Mesendoderm (in vitro differentiated cells): ENCODE measurements at regions not wholly inside any gene's neighbourhood (a gene's known extent, or its start where the extent isn't known, plus 50 kb on each side); places are given as distances from the start of the nearest gene placed in this dataset.

Source experiments
- DNase-seq: peaks from one replicate; pipeline ENCODE4 v3.0.0; 2013
- H2AK5ac ChIP-seq: 2 replicates; pipeline ENCODE4 v1.6.1; 2013; ENCODE audit warnings: low read length, inconsistent platforms
- H2BK120ac ChIP-seq: 2 replicates; pipeline ENCODE4 v1.6.1; 2013; ENCODE audit warnings: low read depth, mild to moderate bottlenecking, low read length, moderate library complexity, mixed read lengths
- H2BK15ac ChIP-seq: replicated peaks from 2 replicates; pipeline ENCODE4 v1.6.1; 2013; ENCODE audit warnings: low read depth, mild to moderate bottlenecking, moderate library complexity
- H2BK5ac ChIP-seq: 2 replicates; pipeline ENCODE4 v1.6.1; 2013; ENCODE audit warnings: low read length, inconsistent platforms
- H3K18ac ChIP-seq: 2 replicates; pipeline ENCODE4 v1.6.1; 2013; ENCODE audit warnings: mild to moderate bottlenecking, low read length, mixed read lengths
- H3K23ac ChIP-seq: one replicate; pipeline ENCODE4 v1.6.1; 2013; ENCODE audit warnings: low read length
- H3K27ac ChIP-seq: 2 replicates; pipeline ENCODE4 v1.5.1; 2013; ENCODE audit warnings: low read depth, mild to moderate bottlenecking, inconsistent platforms, low read length, moderate library complexity
- H3K27me3 ChIP-seq: 2 replicates; pipeline ENCODE4 v1.6.1; 2013; ENCODE audit warnings: low read length, control low read depth, mild to moderate bottlenecking, inconsistent platforms; ENCODE audit not compliant: insufficient read depth, poor library complexity
- H3K36me3 ChIP-seq: 2 replicates; pipeline ENCODE4 v1.6.1; 2013; ENCODE audit warnings: low read length, inconsistent platforms; ENCODE audit not compliant: control insufficient read depth, insufficient read depth
- H3K4ac ChIP-seq: one replicate; pipeline ENCODE4 v1.6.1; 2013; ENCODE audit warnings: low read depth, mild to moderate bottlenecking, low read length, moderate library complexity
- H3K4me1 ChIP-seq: 2 replicates; pipeline ENCODE4 v1.6.1; 2013; ENCODE audit warnings: low read depth, low read length, inconsistent platforms; ENCODE audit not compliant: control insufficient read depth
- H3K4me2 ChIP-seq: 2 replicates; pipeline ENCODE4 v1.6.1; 2013; ENCODE audit warnings: low read length
- H3K4me3 ChIP-seq: 2 replicates; pipeline ENCODE4 v1.5.1; 2013; ENCODE audit warnings: mild to moderate bottlenecking, low read length
- H3K56ac ChIP-seq: one replicate; pipeline ENCODE4 v1.6.1; 2013; ENCODE audit warnings: low read length
- H3K79me1 ChIP-seq: 2 replicates; pipeline ENCODE4 v1.6.1; 2013; ENCODE audit warnings: low read length, inconsistent platforms
- H3K79me2 ChIP-seq: 2 replicates; pipeline ENCODE4 v1.6.1; 2013; ENCODE audit warnings: mild to moderate bottlenecking, low read length; ENCODE audit not compliant: control insufficient read depth, insufficient read depth
- H3K9ac ChIP-seq: 2 replicates; pipeline ENCODE4 v1.6.1; 2013; ENCODE audit warnings: low read length, inconsistent platforms
- H4K5ac ChIP-seq: one replicate; pipeline ENCODE4 v1.6.1; 2013; ENCODE audit warnings: low read length
- H4K8ac ChIP-seq: one replicate; pipeline ENCODE4 v1.6.1; 2013; ENCODE audit warnings: low read depth, mild to moderate bottlenecking, control low read depth, low read length, moderate library complexity
- WGBS: extraction: QIAGEN DNeasy Blood & Tissue Kit; methylation state at CpG from one replicate; pipeline ENCODE4 v1.1.7; 2013; ENCODE audit warnings: low lambda C conversion rate, missing lambda C conversion rate; ENCODE audit not compliant: insufficient coverage; ENCODE audit errors: extremely low coverage; 5-methylcytosine and 5-hydroxymethylcytosine counted together

GRCh38 chr2:67838205-67838604 lies 224.6 kb downstream of the C1D start:
- H3K4ac ChIP-seq, result no peak overlapping the region
- H4K8ac ChIP-seq, result no peak overlapping the region
- no peak overlapping the region for H2BK120ac ChIP-seq
- no peak overlapping the region for H3K23ac ChIP-seq
- no peak overlapping the region for H4K5ac ChIP-seq
- H2BK5ac ChIP-seq, result no peak overlapping the region
- H3K4me2 ChIP-seq, result no peak overlapping the region
- H3K79me2 ChIP-seq, result no peaks in the 10 kb centered on the region
- no peaks in the 10 kb centered on the region for H3K27me3 ChIP-seq
- H3K27ac ChIP-seq, result no peak overlapping the region
- no peaks in the 10 kb centered on the region for H3K4me1 ChIP-seq
- no peaks in the 10 kb centered on the region for H3K79me1 ChIP-seq
- H3K4me3 ChIP-seq, result no peak overlapping the region
- H2AK5ac ChIP-seq, result no peak overlapping the region
- no peak overlapping the region for H3K18ac ChIP-seq
- no peak overlapping the region for H3K9ac ChIP-seq
- no peak for DNase-seq
- no CpG with 5 or more reads among the region's 3 CpGs for WGBS
- H3K36me3 ChIP-seq, result no peaks in the 10 kb centered on the region
- H3K56ac ChIP-seq, result no peak overlapping the region
- H2BK15ac ChIP-seq, result no peak overlapping the region

GRCh38 chr2:67839242-67839641 lies 223.6 kb downstream of the C1D start:
- no peak overlapping the region for H2BK15ac ChIP-seq
- no peak overlapping the region for H3K56ac ChIP-seq
- H3K9ac ChIP-seq, result no peak overlapping the region
- WGBS, result no CpG with 5 or more reads among the region's 3 CpGs
- no peak overlapping the region for H3K18ac ChIP-seq
- no peak overlapping the region for H2BK5ac ChIP-seq
- no peak overlapping the region for H3K4me3 ChIP-seq
- H4K5ac ChIP-seq, result no peak overlapping the region
- no peaks in the 10 kb centered on the region for H3K27me3 ChIP-seq
- H3K27ac ChIP-seq, result no peak overlapping the region
- H3K4ac ChIP-seq, result no peak overlapping the region
- no peak overlapping the region for H2AK5ac ChIP-seq
- H3K36me3 ChIP-seq, result no peaks in the 10 kb centered on the region
- no peak for DNase-seq
- no peak overlapping the region for H3K4me2 ChIP-seq
- H3K4me1 ChIP-seq, result no peaks in the 10 kb centered on the region
- no peaks in the 10 kb centered on the region for H3K79me2 ChIP-seq
- H4K8ac ChIP-seq, result no peak overlapping the region
- H3K79me1 ChIP-seq, result no peaks in the 10 kb centered on the region
- no peak overlapping the region for H2BK120ac ChIP-seq
- H3K23ac ChIP-seq, result no peak overlapping the region

GRCh38 chr2:67839668-67840067 lies 223.1 kb downstream of the C1D start:
- Histone ChIP-seq H4K8ac (no peak overlapping the region), H2BK5ac (no peak overlapping the region), H3K4me2 (no peak overlapping the region), H3K9ac (no peak overlapping the region), H4K5ac (no peak overlapping the region), H2BK15ac (no peak overlapping the region), H3K27ac (no peak overlapping the region), H2AK5ac (no peak overlapping the region), H3K23ac (no peak overlapping the region), H3K18ac (no peak overlapping the region), H3K36me3 (no peaks in the 10 kb centered on the region), H3K4me1 (no peaks in the 10 kb centered on the region), H3K4me3 (no peak overlapping the region), H3K27me3 (no peaks in the 10 kb centered on the region), H3K56ac (no peak overlapping the region), H2BK120ac (no peak overlapping the region), H3K79me1 (no peaks in the 10 kb centered on the region), H3K79me2 (no peaks in the 10 kb centered on the region), H3K4ac (no peak overlapping the region)
- no peak for DNase-seq
- WGBS, result no CpG with 5 or more reads among the region's 3 CpGs

GRCh38 chr2:67840460-67841068 lies 222.2 kb downstream of the C1D start:
- Histone ChIP-seq H4K8ac (no peak overlapping the region), H3K4me3 (no peak overlapping the region), H3K4ac (no peak overlapping the region), H4K5ac (no peak overlapping the region), H3K9ac (no peak overlapping the region), H3K23ac (no peak overlapping the region), H3K79me2 (no peaks in the 10 kb centered on the region), H3K18ac (no peak overlapping the region), H3K56ac (no peak overlapping the region), H3K27ac (no peak overlapping the region), H3K27me3 (no peaks in the 10 kb centered on the region), H3K4me1 (no peaks in the 10 kb centered on the region), H2BK5ac (no peak overlapping the region), H3K4me2 (no peak overlapping the region), H2BK120ac (no peak overlapping the region), H2AK5ac (no peak overlapping the region), H2BK15ac (no peak overlapping the region), H3K36me3 (no peaks in the 10 kb centered on the region), H3K79me1 (no peaks in the 10 kb centered on the region)
- no CpG with 5 or more reads among the region's 5 CpGs for WGBS
- peak; percentile 75 for DNase-seq

DNA sequence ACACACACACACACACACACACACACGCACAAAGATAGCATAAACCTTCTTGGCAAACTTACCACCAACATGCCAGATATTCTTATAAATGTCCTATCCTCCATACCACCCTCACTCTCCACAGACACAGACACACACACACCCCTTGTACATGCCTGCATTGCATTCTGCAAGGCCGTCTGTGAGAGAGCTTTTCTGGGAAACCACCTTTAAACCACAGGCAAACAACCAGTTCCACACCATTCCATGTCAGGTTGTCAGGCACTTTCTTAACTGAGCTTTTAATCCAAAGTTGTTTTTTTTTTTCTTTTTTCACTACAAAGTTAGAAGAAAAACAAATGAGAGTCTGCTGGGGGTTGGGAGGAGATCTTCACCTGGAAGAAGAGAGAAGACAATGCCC lies 221.1 kb downstream of the C1D start:
- H2BK5ac ChIP-seq, result no peak overlapping the region
- no peak overlapping the region for H2BK120ac ChIP-seq
- no peak overlapping the region for H4K8ac ChIP-seq
- no peak overlapping the region for H3K4ac ChIP-seq
- H3K23ac ChIP-seq, result no peak overlapping the region
- no peaks in the 10 kb centered on the region for H3K27me3 ChIP-seq
- no peak overlapping the region for H3K18ac ChIP-seq
- no CpG with 5 or more reads among the region's 2 CpGs for WGBS
- H2BK15ac ChIP-seq, result no peak overlapping the region
- H3K4me1 ChIP-seq, result no peaks in the 10 kb centered on the region
- H3K79me1 ChIP-seq, result no peaks in the 10 kb centered on the region
- H2AK5ac ChIP-seq, result no peak overlapping the region
- no peaks in the 10 kb centered on the region for H3K79me2 ChIP-seq
- H3K56ac ChIP-seq, result no peak overlapping the region
- DNase-seq, result no peak
- H3K9ac ChIP-seq, result no peak overlapping the region
- no peak overlapping the region for H3K4me2 ChIP-seq
- no peak overlapping the region for H3K27ac ChIP-seq
- H3K4me3 ChIP-seq, result no peak overlapping the region
- H4K5ac ChIP-seq, result no peak overlapping the region
- no peaks in the 10 kb centered on the region for H3K36me3 ChIP-seq

- H3K4me3 ChIP-seq, result no peak overlapping the region
- H4K5ac ChIP-seq, result no peak overlapping the region
- no peak overlapping the region for H2BK120ac ChIP-seq
- H3K23ac ChIP-seq, result no peak overlapping the region
- H3K56ac ChIP-seq, result no peak overlapping the region
- no peaks in the 10 kb centered on the region for H3K27me3 ChIP-seq
- H3K79me2 ChIP-seq, result no peaks in the 10 kb centered on the region
- H2BK15ac ChIP-seq, result no peak overlapping the region
- WGBS, result no CpG with 5 or more reads among the region's 9 CpGs
- H3K9ac ChIP-seq, result no peak overlapping the region
- H4K8ac ChIP-seq, result no peak overlapping the region
- no peak overlapping the region for H3K4ac ChIP-seq
- H3K27ac ChIP-seq, result no peak overlapping the region
- H3K4me2 ChIP-seq, result no peak overlapping the region
- no peaks in the 10 kb centered on the region for H3K36me3 ChIP-seq
- no peak overlapping the region for H3K18ac ChIP-seq
- no peaks in the 10 kb centered on the region for H3K4me1 ChIP-seq
- H3K79me1 ChIP-seq, result no peaks in the 10 kb centered on the region
- DNase-seq, result no peak
- no peak overlapping the region for H2AK5ac ChIP-seq
- no peak overlapping the region for H2BK5ac ChIP-seq
Observed at GRCh38 chr2:67842375-67842959, 220.3 kb downstream of the C1D start.
